Kidney (tissue), 13 donors: ENCODE measurements at regions not wholly inside any gene's neighbourhood (a gene's known extent, or its start where the extent isn't known, plus 50 kb on each side); places are given as distances from the start of the nearest gene placed in this dataset.
"Not testable (repeated sequence)": the region's sequence is repeated elsewhere in the genome, so short reads cannot be mapped to it uniquely, and the experiment has no call there.

Experiments used
- DNase-seq, 5 donors: peaks; one replicate each; pipeline ENCODE4 v3.0.0-alpha.2; 2013 to 2020
- FAIRE-seq: peaks from 2 replicates; lab custom pipeline; 2012; peaks lifted over from hg19 to GRCh38; lab: Jason Lieb, UNC
- H3K27ac ChIP-seq, 2 donors: one replicate each; pipeline ENCODE4 v1.7.0; 2013; ENCODE audit warnings: low read depth in 2 of 2, low read length in 2 of 2, inconsistent platforms in 1 of 2
- H3K27me3 ChIP-seq: one replicate; pipeline ENCODE4 v1.7.1; 2013; ENCODE audit warnings: low read length, inconsistent platforms; ENCODE audit not compliant: control insufficient read depth, insufficient read depth
- H3K36me3 ChIP-seq, 3 donors: one replicate each; pipeline versions ENCODE4 v1.7.0 to v1.7.1; 2013; ENCODE audit warnings: low read length in 3 of 3, control low read depth in 1 of 3, inconsistent platforms in 1 of 3; ENCODE audit not compliant: insufficient read depth in 3 of 3, control insufficient read depth in 2 of 3
- H3K4me1 ChIP-seq, 3 donors: one replicate each; pipeline versions ENCODE4 v1.7.0 to v1.7.1; 2013; ENCODE audit warnings: low read length in 3 of 3, inconsistent platforms in 1 of 3, low read depth in 1 of 3; ENCODE audit not compliant: control insufficient read depth in 2 of 3, insufficient read depth in 2 of 3
- H3K4me3 ChIP-seq, 3 donors: one replicate each; pipeline versions ENCODE4 v1.7.0 to v1.8.1; 2013; ENCODE audit warnings: low read length in 3 of 3, control low read depth in 1 of 3, inconsistent platforms in 1 of 3
- H3K9ac ChIP-seq, 3 donors: one replicate each; pipeline versions ENCODE4 v1.7.0 to v1.7.1; 2013; ENCODE audit warnings: low read length in 3 of 3, control low read depth in 1 of 3, inconsistent platforms in 1 of 3
- H3K9me3 ChIP-seq, 3 donors: one replicate each; pipeline versions ENCODE4 v1.7.0 to v1.7.1; 2013; ENCODE audit warnings: low read length in 3 of 3, control low read depth in 1 of 3, inconsistent platforms in 1 of 3; ENCODE audit not compliant: control insufficient read depth in 2 of 3, insufficient read depth in 1 of 3
- CTCF ChIP-seq: IDR thresholded peaks from 3 replicates; pipeline ENCODE4 v1.5.1; 2012; ENCODE audit warnings: mild to moderate bottlenecking, moderate library complexity, borderline replicate concordance; ENCODE audit not compliant: insufficient read depth; ENCODE audit errors: extremely low read depth
- intact Hi-C: fragments of 100-400 bp; cut with DNase I; formaldehyde crosslinking; loops from one replicate; pipeline ENCODE4 v1.11.1; 2022
- donor health status: control.
- donor health status: control.
- donor health status: control.
- donor health status: control.
- donor health status: control.
- donor health status: DM: yes; HTN: yes; CAD: no.
- donor health status: Normal renal cell carcinoma (clear cell type).

DNA sequence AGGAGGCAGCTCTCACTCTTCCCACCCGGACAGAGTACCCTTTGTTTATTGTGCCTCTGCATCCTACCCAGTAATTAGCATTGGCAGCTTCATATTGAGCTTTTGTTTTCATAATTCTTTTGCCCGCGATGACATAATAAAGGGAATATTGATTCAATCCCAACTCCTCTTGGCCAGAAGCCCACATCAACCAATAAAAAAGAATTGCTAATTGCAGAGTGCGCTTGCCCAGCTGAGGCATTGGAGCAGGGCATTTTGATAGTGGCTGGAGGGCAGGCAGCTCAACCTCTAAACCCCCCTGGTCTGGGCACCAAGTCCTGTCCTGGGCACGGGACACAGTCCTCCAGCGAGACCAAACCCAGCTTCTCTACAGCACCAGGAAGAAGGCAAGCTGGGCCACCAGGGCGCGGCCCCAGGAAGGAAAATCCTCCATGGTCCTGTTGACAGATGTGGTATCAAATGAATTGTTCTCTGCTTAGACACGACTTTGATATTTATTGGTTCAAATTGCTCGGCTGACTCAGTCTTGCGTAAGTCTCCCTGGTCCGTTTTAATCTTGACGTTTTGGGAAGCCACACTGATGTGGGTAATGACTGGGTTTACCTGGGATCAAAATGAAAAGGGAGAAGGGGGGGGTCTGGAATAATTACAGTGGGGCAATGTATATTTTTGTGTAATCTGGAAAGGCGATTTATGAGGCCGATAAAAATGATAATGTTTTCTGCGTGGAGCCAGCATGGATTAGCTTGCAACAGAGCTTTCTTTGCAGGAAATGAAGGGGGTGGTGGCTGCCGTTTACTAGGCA is 220.7 kb upstream of the MSX2 start:
- intact Hi-C loops: no loop called here
- no peak for DNase-seq
- FAIRE-seq: no peak
- Histone ChIP-seq H3K27me3 (no peaks in the 10 kb centered on the region), H3K9ac (no peak overlapping the region), H3K36me3 (no peaks in the 10 kb centered on the region), H3K4me3 (no peak overlapping the region), H3K27ac (no peak overlapping the region), H3K9me3 (peaks cover 0 to 3% (median 0%) of the 10 kb centered on the region in 3 donors), H3K4me1 (no peaks in the 10 kb centered on the region)
- no peak for TF ChIP-seq CTCF

GRCh38 chr5:174504266-174504726 is 220.1 kb upstream of the MSX2 start:
- Histone ChIP-seq H3K27me3 (no peaks in the 10 kb centered on the region), H3K9ac (no peak overlapping the region), H3K4me3 (no peak overlapping the region), H3K36me3 (no peaks in the 10 kb centered on the region), H3K9me3 (no peaks in the 10 kb centered on the region), H3K27ac (no peak overlapping the region), H3K4me1 (no peaks in the 10 kb centered on the region)
- TF ChIP-seq CTCF: no peak
- no peak for DNase-seq
- no peak for FAIRE-seq
- intact Hi-C loops: no loop called here

GRCh38 chr5:174505621-174506020 is 218.8 kb upstream of the MSX2 start:
- no peak for DNase-seq
- H3K27me3 ChIP-seq: no peaks in the 10 kb centered on the region
- no peaks in the 10 kb centered on the region for H3K9me3 ChIP-seq
- FAIRE-seq: no peak
- TF ChIP-seq CTCF: no peak
- H3K4me1 ChIP-seq: no peaks in the 10 kb centered on the region
- H3K9ac ChIP-seq: no peak overlapping the region
- H3K36me3 ChIP-seq: no peaks in the 10 kb centered on the region
- no peak overlapping the region for H3K27ac ChIP-seq
- intact Hi-C loops: no loop called here
- no peak overlapping the region for H3K4me3 ChIP-seq

- H3K36me3 ChIP-seq, H3K9me3 ChIP-seq, H3K27ac ChIP-seq, FAIRE-seq, H3K4me3 ChIP-seq, intact Hi-C loops, H3K4me1 ChIP-seq, H3K27me3 ChIP-seq, H3K9ac ChIP-seq: not testable (repeated sequence)
- DNase-seq: peak in 2 of 5 donors; percentile 33 to 35
These were observed 213.5 kb upstream of the MSX2 start for GRCh38 chr5:174510782-174511453.
